HG02571 (cell line): ENCODE measurements at regions not wholly inside any gene's neighbourhood (a gene's known extent, or its start where the extent isn't known, plus 50 kb on each side); places are given as distances from the start of the nearest gene placed in this dataset.
"Not testable (repeated sequence)": the region's sequence is repeated elsewhere in the genome, so short reads cannot be mapped to it uniquely, and the experiment has no call there.

Experiments
- ATAC-seq: cut with Tn5 transposase; IDR thresholded peaks from one replicate; pipeline ENCODE4 v1.9.1; 2021; ENCODE audit warnings: mild to moderate bottlenecking, moderate library complexity; ENCODE audit not compliant: unreplicated experiment

DNA sequence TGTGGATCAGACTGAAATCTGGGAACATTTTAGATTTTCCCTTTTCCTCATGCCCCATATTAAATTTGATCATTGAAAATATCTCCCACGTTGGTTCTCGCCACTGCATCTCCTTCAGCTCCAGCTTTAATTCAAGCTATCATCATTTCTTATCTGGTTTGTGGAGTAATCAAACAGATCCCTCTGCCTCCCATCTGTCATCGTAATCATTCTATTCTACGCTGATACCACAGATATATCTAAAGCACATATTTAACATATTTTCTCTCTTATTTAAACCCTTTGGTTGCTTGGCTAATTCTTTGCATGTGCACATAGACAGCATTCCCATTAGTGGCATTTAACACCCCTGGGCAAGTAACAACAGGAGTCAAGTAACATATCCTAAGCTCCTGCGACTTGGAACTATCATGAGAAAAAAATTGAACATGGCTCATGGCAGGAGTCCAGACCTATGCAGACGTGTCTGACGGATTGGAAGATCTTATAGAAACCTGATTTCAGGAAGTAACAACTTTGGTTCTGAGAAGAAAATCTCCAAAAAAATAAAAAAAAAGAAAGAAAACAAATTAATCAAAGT, 158.8 kb upstream of the KYNU start:
- ATAC-seq: no peak

- ATAC-seq: no peak
These were observed 160.8 kb upstream of the KYNU start for GRCh38 chr2:142716463-142717242.

- ATAC-seq: no peak
These were observed 162.9 kb upstream of the KYNU start for GRCh38 chr2:142714600-142714999.

- ATAC-seq: no peak
These were observed 167.1 kb upstream of the KYNU start for GRCh38 chr2:142710336-142710735.

DNA sequence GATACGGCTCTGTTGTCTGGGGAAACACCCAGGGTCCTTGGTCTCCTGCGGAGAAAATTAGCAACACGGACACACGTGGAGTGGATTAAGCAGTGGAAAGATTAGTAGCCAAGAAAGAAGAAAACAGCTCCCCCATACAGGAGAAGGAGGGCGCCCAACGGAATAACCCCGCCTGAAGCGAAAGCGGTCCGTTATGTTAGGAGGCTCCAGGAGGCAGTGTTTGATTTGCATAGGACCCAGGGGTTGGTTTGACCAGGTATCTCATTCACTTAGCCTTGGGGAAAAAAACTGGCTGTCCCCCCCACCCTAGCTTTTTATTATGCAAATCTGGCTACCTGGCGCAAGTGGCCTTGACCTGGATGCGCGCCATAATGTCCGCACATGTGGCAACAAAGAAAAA, 170.1 kb upstream of the KYNU start:
- no peak for ATAC-seq

GRCh38 chr2:142702397-142702796, 175.1 kb upstream of the KYNU start:
- ATAC-seq: not testable (repeated sequence)

DNA sequence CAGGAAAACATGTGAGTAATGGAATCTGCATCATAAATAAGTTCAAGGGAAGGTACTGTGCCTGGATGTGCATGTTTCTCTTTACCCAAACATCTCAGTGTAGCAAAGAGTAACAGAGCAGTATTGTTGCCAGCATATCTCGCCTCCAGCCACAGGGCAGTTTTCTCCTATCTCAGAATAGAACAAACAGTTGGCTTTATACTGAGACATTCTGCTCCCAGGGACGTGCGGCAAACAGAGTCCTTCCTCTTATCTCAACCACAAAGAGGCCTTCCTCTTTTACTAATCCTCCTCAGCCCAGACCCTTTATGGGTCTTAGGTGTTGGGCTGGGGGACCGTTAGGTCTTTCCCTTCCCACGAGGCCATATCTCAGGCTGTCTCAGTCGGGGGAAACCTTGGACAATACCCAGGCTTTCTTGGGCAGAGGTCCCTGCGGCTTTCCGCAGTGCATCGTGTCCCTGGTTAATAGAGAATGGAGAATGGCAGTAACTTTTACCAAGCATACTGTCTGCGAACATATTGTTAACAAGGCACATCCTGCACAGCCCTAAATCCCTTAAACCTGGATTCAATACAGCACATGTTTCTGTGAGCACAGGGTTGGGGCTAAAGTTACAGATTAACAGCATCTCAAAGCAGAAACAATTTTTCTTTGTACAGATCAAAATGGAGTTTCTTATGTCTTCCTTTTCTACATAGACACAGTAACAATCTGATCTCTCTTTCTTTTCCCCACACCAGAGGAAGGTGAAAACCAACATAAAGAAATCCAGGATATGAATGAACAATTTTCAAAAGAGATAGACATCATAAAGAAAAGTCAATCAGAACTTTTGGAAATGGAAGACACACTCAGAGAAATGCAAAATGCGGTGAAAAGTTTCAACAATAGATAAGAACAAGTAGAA, 181.9 kb upstream of the KYNU start:
- not testable (repeated sequence) for ATAC-seq

DNA sequence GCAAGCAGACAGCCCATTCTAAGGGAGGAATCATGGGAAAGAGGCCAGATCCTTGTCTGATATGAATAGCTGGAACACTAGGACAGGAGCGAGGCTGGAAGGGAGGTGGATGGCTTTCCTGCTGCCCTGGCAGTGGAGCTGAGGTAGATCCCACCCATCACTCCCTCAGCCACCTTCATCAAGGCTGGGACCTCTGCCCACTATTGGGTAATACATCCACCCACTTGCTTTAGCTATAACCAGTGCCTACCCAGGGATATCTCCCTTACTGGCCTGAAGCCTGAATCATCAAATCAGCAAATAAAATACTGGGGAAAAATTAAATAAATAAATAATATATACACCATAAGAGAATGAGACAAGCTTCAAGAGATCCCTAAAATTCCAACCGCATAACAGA, 183.2 kb upstream of the KYNU start:
- ATAC-seq: no peak

DNA sequence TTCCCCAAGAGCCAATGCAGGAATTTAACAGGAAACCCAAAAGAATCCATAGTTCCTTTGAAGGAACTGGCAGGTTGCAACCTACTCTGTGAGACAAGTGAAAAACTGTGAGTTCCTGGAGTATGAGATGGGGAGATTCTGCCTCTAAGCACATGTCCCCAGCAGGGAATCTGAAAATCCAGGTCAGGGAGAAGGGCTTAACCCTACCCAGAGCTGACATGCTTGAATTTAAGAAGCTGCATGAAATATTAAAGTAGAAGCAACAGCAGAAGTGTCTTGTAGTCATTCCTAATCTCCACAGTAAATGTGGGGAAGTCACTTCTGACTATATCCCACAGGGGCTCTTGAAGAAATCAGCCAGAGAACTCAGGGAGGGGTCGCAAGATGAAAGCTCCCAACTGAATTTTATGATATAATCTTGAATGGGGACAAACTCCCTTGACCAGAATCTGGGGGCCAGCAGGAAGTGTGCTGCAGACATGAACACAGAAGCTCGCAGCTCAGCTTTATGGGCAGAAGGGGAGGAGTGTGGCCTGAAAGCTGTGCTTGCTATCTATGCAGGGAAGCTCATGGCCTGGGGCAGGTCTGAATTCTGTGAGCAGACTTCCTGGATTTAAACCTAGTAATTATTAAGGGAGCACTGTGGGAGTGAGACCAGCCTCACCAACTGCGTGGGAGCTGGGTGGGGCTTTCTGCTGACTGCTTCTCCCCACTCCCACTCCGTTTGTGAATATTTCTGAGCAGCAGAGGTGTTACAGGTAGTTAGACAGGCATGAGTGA, 184.1 kb upstream of the KYNU start:
- no peak for ATAC-seq

GRCh38 chr2:142688856-142689605, 188.4 kb upstream of the KYNU start:
- ATAC-seq: no peak

- no peak for ATAC-seq
These were observed 190.0 kb upstream of the KYNU start for GRCh38 chr2:142687509-142687908.

DNA sequence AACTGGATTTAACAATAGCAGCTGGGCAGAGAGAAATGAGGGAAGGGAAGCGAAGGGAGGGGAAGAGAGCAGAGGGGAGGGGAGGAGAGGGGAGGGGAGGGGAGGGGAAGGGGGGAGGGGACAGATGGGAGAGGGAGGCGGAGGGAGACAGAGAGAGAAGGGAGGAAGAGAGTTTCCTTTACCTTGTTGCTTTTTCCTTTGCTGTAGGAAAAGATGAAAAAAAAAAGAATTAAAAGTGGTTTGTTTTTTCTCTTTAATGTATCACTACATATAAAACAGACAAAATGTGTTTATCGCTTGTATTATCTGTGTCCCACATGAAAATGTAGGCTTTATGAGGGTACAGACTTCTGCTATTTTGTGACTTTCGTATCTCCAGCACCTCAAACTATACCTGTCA, 190.4 kb upstream of the KYNU start:
- no peak for ATAC-seq

- ATAC-seq: no peak
These were observed 192.8 kb upstream of the KYNU start for GRCh38 chr2:142684667-142685066.

- ATAC-seq: no peak
These were observed 194.9 kb upstream of the KYNU start for GRCh38 chr2:142682528-142682927.

DNA sequence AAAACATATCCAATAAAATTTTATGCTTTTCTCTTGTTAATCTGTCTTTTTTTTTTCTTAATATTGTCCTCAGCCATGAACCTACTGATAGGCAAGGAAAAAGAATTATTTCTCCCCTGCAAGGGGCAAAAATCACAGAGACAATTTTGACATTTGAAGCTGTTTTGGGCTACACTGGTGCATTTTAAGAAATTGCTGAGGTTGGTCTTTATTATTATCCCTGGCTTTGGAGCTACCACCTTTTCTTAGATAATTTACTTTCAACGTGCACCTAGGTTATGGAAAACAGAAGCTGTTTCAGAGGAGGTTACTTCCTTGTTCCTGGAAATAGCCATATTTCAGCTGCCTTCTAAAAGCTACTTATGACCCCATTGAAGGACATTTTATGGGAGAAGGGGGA, 195.5 kb upstream of the KYNU start:
- ATAC-seq: no peak

DNA sequence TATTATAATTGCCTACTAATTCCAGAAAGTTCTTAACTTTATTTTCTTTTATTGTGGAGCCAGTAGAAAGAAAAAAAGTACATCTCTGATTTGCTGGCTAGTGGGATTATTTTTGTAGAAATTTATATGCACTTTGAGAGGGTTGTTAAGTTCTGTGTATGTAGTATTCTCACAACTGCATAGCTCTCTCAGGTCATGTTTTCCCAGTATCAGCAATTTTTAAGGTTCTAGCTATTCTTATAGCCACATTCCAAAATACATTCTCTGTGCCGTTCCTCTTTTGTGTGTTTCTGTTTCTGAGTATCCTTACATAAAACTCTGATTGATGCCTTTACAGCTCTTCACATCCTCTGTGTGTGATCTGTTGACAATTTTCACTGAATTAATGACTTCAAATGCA, 199.3 kb upstream of the KYNU start:
- ATAC-seq: no peak

DNA sequence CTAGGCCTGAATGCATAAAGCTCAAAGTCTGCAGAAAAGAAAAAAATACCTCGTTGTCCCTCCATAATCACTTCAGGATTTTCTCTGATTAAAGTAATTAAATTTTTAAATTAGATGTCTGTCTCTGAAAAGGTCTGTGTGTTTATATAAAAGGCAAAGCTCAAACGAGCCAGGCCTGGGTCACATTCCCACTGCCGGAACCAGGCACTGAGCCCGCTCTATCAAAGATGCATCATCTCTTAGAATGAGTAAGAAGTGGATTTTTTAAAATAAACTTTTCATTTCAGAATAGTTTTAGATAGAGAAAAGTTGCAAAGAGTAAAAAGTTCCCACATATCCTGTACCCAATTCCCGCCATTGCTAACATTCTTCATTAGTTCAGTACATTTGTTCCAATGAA, 202.1 kb upstream of the KYNU start:
- ATAC-seq: no peak

GRCh38 chr2:142673836-142674235, 203.6 kb upstream of the KYNU start:
- no peak for ATAC-seq

DNA sequence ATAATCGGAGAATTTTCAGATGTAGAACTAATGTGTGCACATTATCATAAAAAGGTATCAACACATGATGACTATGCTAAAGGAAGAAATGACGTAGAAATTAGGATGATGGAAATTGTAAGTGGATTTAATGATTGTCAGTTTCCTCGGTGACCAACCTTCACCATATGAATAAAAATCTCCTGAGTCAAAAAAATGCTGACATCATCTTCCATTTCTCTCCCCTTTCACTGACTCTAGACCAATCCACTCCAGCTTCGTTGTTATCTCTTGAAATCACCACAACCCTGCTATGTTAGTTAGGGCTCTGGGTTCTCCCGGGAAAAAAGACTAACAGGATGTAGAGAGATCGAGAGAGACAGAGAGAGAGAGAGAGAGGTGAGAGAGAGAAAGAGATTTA, 204.8 kb upstream of the KYNU start:
- ATAC-seq: no peak

GRCh38 chr2:142670362-142670761, 207.1 kb upstream of the KYNU start:
- no peak for ATAC-seq
